ENCODE measurements at regions not wholly inside any gene's neighbourhood (a gene's known extent, or its start where the extent isn't known, plus 50 kb on each side); places are given as distances from the start of the nearest gene placed in this dataset.

DNA sequence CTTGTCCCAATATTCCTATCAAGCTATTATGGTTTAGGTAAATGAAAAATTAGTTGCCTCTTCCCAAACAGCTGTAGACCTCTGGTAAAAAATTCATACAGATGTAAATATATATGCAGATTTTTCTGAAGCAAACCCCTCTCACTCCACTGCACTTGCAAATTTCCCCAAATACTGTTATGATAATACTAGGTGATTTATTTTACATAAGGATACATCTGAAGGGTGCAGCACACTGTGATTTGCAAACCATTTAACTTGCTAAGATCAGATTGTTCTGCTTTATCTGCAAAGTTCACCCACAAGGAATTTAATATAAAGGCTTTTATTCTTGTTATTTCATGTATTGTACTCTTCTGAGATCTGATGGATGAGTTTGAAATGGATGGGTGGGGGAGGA is 177.0 kb downstream of the GPAT3 start:
- no TSS peak for BruUV-seq (replicated peaks)
- Histone ChIP-seq H3K4me3 (ENCODE audit: low read depth in 2 of 2, low read length in 2 of 2) (no peak overlapping the region), H3K27me3 (ENCODE audit: control insufficient read depth, insufficient read depth, low read length) (no peaks in the 10 kb centered on the region), H3K27ac (ENCODE audit: low read length) (no peak overlapping the region), H3K4me1 (ENCODE audit: control insufficient read depth, insufficient read depth, low read length) (no peaks in the 10 kb centered on the region), H3K36me3 (ENCODE audit: control insufficient read depth, insufficient read depth, low read length) (no peaks in the 10 kb centered on the region), H3K9me3 (ENCODE audit: control insufficient read depth, insufficient read depth, low read depth, low read length) (no peaks in the 10 kb centered on the region)
- ATAC-seq (no peak), DNase-seq (ENCODE audit: low read depth, low spot score) (no peak)
- in situ Hi-C loops (cut with HindIII; ENCODE audit: low pct_unique_long_range_greater_than_20kb, low sequenced_read_pairs), result no loop called here
- ChIA-PET POLR2A (no interaction called here), CTCF (no interaction called here)
- TF ChIP-seq SIN3A (IDR thresholded peaks at IDR 0.05; ENCODE audit: borderline replicate concordance, insufficient read depth, low read depth, low read length), result no peak
- no peak for TF ChIP-seq POLR2AphosphoS5 (IDR thresholded peaks at IDR 0.05; ENCODE audit: low read depth, low read length)
- TF ChIP-seq, protein P1, sequence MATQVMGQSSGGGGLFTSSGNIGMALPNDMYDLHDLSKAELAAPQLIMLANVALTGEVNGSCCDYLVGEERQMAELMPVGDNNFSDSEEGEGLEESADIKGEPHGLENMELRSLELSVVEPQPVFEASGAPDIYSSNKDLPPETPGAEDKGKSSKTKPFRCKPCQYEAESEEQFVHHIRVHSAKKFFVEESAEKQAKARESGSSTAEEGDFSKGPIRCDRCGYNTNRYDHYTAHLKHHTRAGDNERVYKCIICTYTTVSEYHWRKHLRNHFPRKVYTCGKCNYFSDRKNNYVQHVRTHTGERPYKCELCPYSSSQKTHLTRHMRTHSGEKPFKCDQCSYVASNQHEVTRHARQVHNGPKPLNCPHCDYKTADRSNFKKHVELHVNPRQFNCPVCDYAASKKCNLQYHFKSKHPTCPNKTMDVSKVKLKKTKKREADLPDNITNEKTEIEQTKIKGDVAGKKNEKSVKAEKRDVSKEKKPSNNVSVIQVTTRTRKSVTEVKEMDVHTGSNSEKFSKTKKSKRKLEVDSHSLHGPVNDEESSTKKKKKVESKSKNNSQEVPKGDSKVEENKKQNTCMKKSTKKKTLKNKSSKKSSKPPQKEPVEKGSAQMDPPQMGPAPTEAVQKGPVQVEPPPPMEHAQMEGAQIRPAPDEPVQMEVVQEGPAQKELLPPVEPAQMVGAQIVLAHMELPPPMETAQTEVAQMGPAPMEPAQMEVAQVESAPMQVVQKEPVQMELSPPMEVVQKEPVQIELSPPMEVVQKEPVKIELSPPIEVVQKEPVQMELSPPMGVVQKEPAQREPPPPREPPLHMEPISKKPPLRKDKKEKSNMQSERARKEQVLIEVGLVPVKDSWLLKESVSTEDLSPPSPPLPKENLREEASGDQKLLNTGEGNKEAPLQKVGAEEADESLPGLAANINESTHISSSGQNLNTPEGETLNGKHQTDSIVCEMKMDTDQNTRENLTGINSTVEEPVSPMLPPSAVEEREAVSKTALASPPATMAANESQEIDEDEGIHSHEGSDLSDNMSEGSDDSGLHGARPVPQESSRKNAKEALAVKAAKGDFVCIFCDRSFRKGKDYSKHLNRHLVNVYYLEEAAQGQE (IDR thresholded peaks at IDR 0.05; ENCODE audit: insufficient read depth in 1 of 2, low read depth in 2 of 2, low read length in 1 of 2), result no peak
- TF ChIP-seq CTCF (IDR thresholded peaks at IDR 0.05), result no peak
- no peak for TF ChIP-seq TCF7L2 (IDR thresholded peaks at IDR 0.05; ENCODE audit: low read depth, low read length)
- intact Hi-C loops (cut with micrococcal nuclease; ENCODE audit: unreplicated experiment), result no loop called here

DNA sequence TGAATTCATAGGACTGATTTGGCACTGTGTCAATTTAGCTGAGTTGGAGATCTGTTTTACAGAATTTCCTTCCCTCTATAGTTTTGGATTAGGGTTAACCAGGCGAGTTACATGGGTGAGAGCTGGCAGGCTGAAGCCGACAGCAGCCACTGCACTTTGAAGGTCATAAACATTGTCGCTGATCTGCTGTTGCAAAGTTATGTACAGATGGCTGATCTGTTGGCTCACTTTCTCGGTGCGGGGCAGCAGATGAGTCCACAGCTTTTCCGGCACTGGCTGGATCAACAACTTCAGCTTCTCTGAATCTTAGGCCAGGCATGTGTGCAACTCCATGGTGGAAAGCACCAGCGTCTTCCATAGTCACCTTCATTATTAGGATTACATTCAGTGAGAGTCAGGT is 173.7 kb downstream of the GPAT3 start:
- Histone ChIP-seq H3K9me3 (ENCODE audit: control insufficient read depth, insufficient read depth, low read depth, low read length) (no peaks in the 10 kb centered on the region), H3K27ac (ENCODE audit: low read length) (no peak overlapping the region), H3K4me3 (ENCODE audit: low read depth in 2 of 2, low read length in 2 of 2) (no peak overlapping the region), H3K4me1 (ENCODE audit: control insufficient read depth, insufficient read depth, low read length) (no peaks in the 10 kb centered on the region), H3K27me3 (ENCODE audit: control insufficient read depth, insufficient read depth, low read length) (no peaks in the 10 kb centered on the region), H3K36me3 (ENCODE audit: control insufficient read depth, insufficient read depth, low read length) (no peaks in the 10 kb centered on the region)
- in situ Hi-C loops (cut with HindIII; ENCODE audit: low pct_unique_long_range_greater_than_20kb, low sequenced_read_pairs) (no loop called here), intact Hi-C loops (cut with micrococcal nuclease; ENCODE audit: unreplicated experiment) (no loop called here)
- ChIA-PET CTCF (no interaction called here), POLR2A (no interaction called here)
- no TSS peak for BruUV-seq (replicated peaks)
- ATAC-seq (no peak), DNase-seq (ENCODE audit: low read depth, low spot score) (no peak)
- TF ChIP-seq POLR2AphosphoS5 (IDR thresholded peaks at IDR 0.05; ENCODE audit: low read depth, low read length) (no peak), TCF7L2 (IDR thresholded peaks at IDR 0.05; ENCODE audit: low read depth, low read length) (no peak), CTCF (IDR thresholded peaks at IDR 0.05) (no peak), SIN3A (IDR thresholded peaks at IDR 0.05; ENCODE audit: borderline replicate concordance, insufficient read depth, low read depth, low read length) (no peak)
- TF ChIP-seq, protein P1 (IDR thresholded peaks at IDR 0.05; ENCODE audit: insufficient read depth in 1 of 2, low read depth in 2 of 2, low read length in 1 of 2), result no peak
